Activated CD8-positive, alpha-beta memory T cell treated with anti-CD3 and anti-CD28 coated beads for 4 hours (primary cell): ENCODE measurements at regions not wholly inside any gene's neighbourhood (a gene's known extent, or its start where the extent isn't known, plus 50 kb on each side); places are given as distances from the start of the nearest gene placed in this dataset.

Experiments
- DNase-seq, 2 donors: peaks; one replicate each; pipeline ENCODE4 v3.0.0-alpha.2; 2020; ENCODE audit warnings: low read depth in 2 of 2

- DNase-seq = no peak
Observed at GRCh38 chr12:92535961-92536360, 166.8 kb upstream of the PLEKHG7 start.

- no peak for DNase-seq
Observed at GRCh38 chr12:92533280-92533890, 169.4 kb upstream of the PLEKHG7 start.

- DNase-seq = no peak
Observed at GRCh38 chr12:92530706-92531105, 172.1 kb upstream of the PLEKHG7 start.

- no peak for DNase-seq
Observed at GRCh38 chr12:92529944-92530343, 172.8 kb upstream of the PLEKHG7 start.

GRCh38 chr12:92528586-92528985 is 174.2 kb upstream of the PLEKHG7 start:
- DNase-seq = no peak

GRCh38 chr12:92528097-92528496 is 174.7 kb upstream of the PLEKHG7 start:
- no peak for DNase-seq

GRCh38 chr12:92524489-92524888 is 178.3 kb upstream of the PLEKHG7 start:
- no peak for DNase-seq

GRCh38 chr12:92520511-92520910 is 182.3 kb upstream of the PLEKHG7 start:
- no peak for DNase-seq

GRCh38 chr12:92519284-92519683 is 183.5 kb upstream of the PLEKHG7 start:
- DNase-seq = no peak

GRCh38 chr12:92518071-92518470 is 184.7 kb upstream of the PLEKHG7 start:
- no peak for DNase-seq

- no peak for DNase-seq
Observed at GRCh38 chr12:92516277-92516600, 186.6 kb upstream of the PLEKHG7 start.

- no peak for DNase-seq
Observed at GRCh38 chr12:92513231-92513730, 189.5 kb upstream of the PLEKHG7 start.

- no peak for DNase-seq
Observed at GRCh38 chr12:92511786-92512185, 191.0 kb upstream of the PLEKHG7 start.

- DNase-seq = no peak
Observed at GRCh38 chr12:92509156-92509738, 193.5 kb upstream of the PLEKHG7 start.

- DNase-seq = no peak
Observed at GRCh38 chr12:92506891-92507290, 195.9 kb upstream of the PLEKHG7 start.

- DNase-seq = no peak
Observed at GRCh38 chr12:92506460-92506859, 196.3 kb upstream of the PLEKHG7 start.

GRCh38 chr12:92505254-92506231 is 197.2 kb upstream of the PLEKHG7 start:
- peak; percentile 14 to 50 for DNase-seq

- no peak for DNase-seq
Observed at GRCh38 chr12:92504594-92504981, 198.2 kb upstream of the PLEKHG7 start.

- no peak for DNase-seq
Observed at GRCh38 chr12:92503971-92504593, 198.7 kb upstream of the PLEKHG7 start.

GRCh38 chr12:92503029-92503931 is 199.5 kb upstream of the PLEKHG7 start:
- DNase-seq = no peak

- DNase-seq = no peak
Observed at GRCh38 chr12:92502417-92503028, 200.3 kb upstream of the PLEKHG7 start.
